ENCODE measurements at regions not wholly inside any gene's neighbourhood (a gene's known extent, or its start where the extent isn't known, plus 50 kb on each side); places are given as distances from the start of the nearest gene placed in this dataset.

GRCh38 chr1:87497380-87498203 is 168.9 kb downstream of the LMO4 start:
- no peaks in the 10 kb centered on the region for H3K36me3 ChIP-seq (ENCODE audit: control insufficient read depth, insufficient read depth, low read length)
- no peaks in the 10 kb centered on the region for H3K36me3 Mint-ChIP-seq (ENCODE audit: low read depth)
- no peak overlapping the region for H3K27ac ChIP-seq (ENCODE audit: low read depth, low read length)
- H3K9me3 ChIP-seq (ENCODE audit: control insufficient read depth, low read length) = no peaks in the 10 kb centered on the region
- H3K4me3 ChIP-seq (ENCODE audit: low read length) = no peak overlapping the region
- H3K27me3 Mint-ChIP-seq (ENCODE audit: insufficient read depth) = no peaks in the 10 kb centered on the region
- no peak for DNase-seq
- no peak overlapping the region for H3K27ac Mint-ChIP-seq
- H3K4me3 Mint-ChIP-seq = no peak overlapping the region
- no peak for TF ChIP-seq CTCF (conservative IDR thresholded peaks at IDR 0.05)
- H3K9me3 Mint-ChIP-seq = no peaks in the 10 kb centered on the region
- no peaks in the 10 kb centered on the region for H3K4me1 Mint-ChIP-seq
- 75% methylated on average over 1 of the region's 1 CpG; no CpG with 5 or more reads in 1 of the 2 experiments for WGBS, 2 experiments (ENCODE audit: insufficient coverage in 1 of 2, insufficient read length in 1 of 2)
- H3K9ac ChIP-seq (ENCODE audit: extremely low read depth, low read length, poor library complexity, severe bottlenecking) = no peak overlapping the region
- H3K4me1 ChIP-seq (ENCODE audit: control insufficient read depth, insufficient read depth, low read length) = no peaks in the 10 kb centered on the region
- no peaks in the 10 kb centered on the region for H3K27me3 ChIP-seq (ENCODE audit: control insufficient read depth, insufficient read depth, low read length, poor library complexity, severe bottlenecking)

GRCh38 chr1:87501738-87502137 is 173.1 kb downstream of the LMO4 start:
- Histone ChIP-seq H3K9ac (ENCODE audit: extremely low read depth, low read length, poor library complexity, severe bottlenecking) (no peak overlapping the region), H3K36me3 (ENCODE audit: control insufficient read depth, insufficient read depth, low read length) (no peaks in the 10 kb centered on the region), H3K4me3 (ENCODE audit: low read length) (no peak overlapping the region), H3K4me1 (ENCODE audit: control insufficient read depth, insufficient read depth, low read length) (no peaks in the 10 kb centered on the region), H3K27ac (ENCODE audit: low read depth, low read length) (no peak overlapping the region), H3K27me3 (ENCODE audit: control insufficient read depth, insufficient read depth, low read length, poor library complexity, severe bottlenecking) (no peaks in the 10 kb centered on the region), H3K9me3 (ENCODE audit: control insufficient read depth, low read length) (no peaks in the 10 kb centered on the region)
- H3K4me1 Mint-ChIP-seq = peaks cover 17% of the 10 kb centered on the region
- no peak overlapping the region for H3K27ac Mint-ChIP-seq
- no peak overlapping the region for H3K4me3 Mint-ChIP-seq
- DNase-seq = no peak
- 79 to 96% methylated on average over 2 of the region's 2 CpGs for WGBS, 2 experiments (ENCODE audit: insufficient coverage in 1 of 2, insufficient read length in 1 of 2)
- no peaks in the 10 kb centered on the region for H3K27me3 Mint-ChIP-seq (ENCODE audit: insufficient read depth)
- no peaks in the 10 kb centered on the region for H3K36me3 Mint-ChIP-seq (ENCODE audit: low read depth)
- peak; percentile 61 for TF ChIP-seq CTCF (conservative IDR thresholded peaks at IDR 0.05)
- H3K9me3 Mint-ChIP-seq = no peaks in the 10 kb centered on the region

- 82 to 93% methylated on average over 4 to 9 of the region's 9 CpGs for WGBS, 2 experiments (ENCODE audit: insufficient coverage in 1 of 2, insufficient read length in 1 of 2)
- H3K36me3 Mint-ChIP-seq (ENCODE audit: low read depth) = no peaks in the 10 kb centered on the region
- H3K27me3 Mint-ChIP-seq (ENCODE audit: insufficient read depth) = no peaks in the 10 kb centered on the region
- H3K27ac ChIP-seq (ENCODE audit: low read depth, low read length) = no peak overlapping the region
- H3K9ac ChIP-seq (ENCODE audit: extremely low read depth, low read length, poor library complexity, severe bottlenecking) = no peak overlapping the region
- H3K9me3 Mint-ChIP-seq = no peaks in the 10 kb centered on the region
- no peak overlapping the region for H3K4me3 Mint-ChIP-seq
- DNase-seq = no peak
- no peak overlapping the region for H3K4me3 ChIP-seq (ENCODE audit: low read length)
- no peaks in the 10 kb centered on the region for H3K4me1 ChIP-seq (ENCODE audit: control insufficient read depth, insufficient read depth, low read length)
- H3K36me3 ChIP-seq (ENCODE audit: control insufficient read depth, insufficient read depth, low read length) = no peaks in the 10 kb centered on the region
- H3K9me3 ChIP-seq (ENCODE audit: control insufficient read depth, low read length) = no peaks in the 10 kb centered on the region
- H3K27ac Mint-ChIP-seq = peak overlapping the region; percentile 38
- H3K27me3 ChIP-seq (ENCODE audit: control insufficient read depth, insufficient read depth, low read length, poor library complexity, severe bottlenecking) = no peaks in the 10 kb centered on the region
- TF ChIP-seq CTCF (conservative IDR thresholded peaks at IDR 0.05) = no peak
- H3K4me1 Mint-ChIP-seq = peaks cover 19% of the 10 kb centered on the region
Measured at GRCh38 chr1:87505391-87505983, 176.8 kb downstream of the LMO4 start.
